Trophoblast cell (in vitro differentiated cells and primary cell): ENCODE measurements at regions not wholly inside any gene's neighbourhood (a gene's known extent, or its start where the extent isn't known, plus 50 kb on each side); places are given as distances from the start of the nearest gene placed in this dataset.

Experiments used
- DNase-seq, 2 donors: peaks; one replicate each; pipeline ENCODE4 v3.0.0-alpha.2; 2016
- H2AFZ ChIP-seq: 2 replicates; pipeline ENCODE4 v1.6.1; 2013; ENCODE audit warnings: low read length, moderate library complexity, mild to moderate bottlenecking; ENCODE audit not compliant: insufficient read depth, poor library complexity
- H2AK5ac ChIP-seq: 2 replicates; pipeline ENCODE4 v1.6.1; 2013; ENCODE audit warnings: mild to moderate bottlenecking, low read length
- H2BK120ac ChIP-seq: 2 replicates; pipeline ENCODE4 v1.6.1; 2013; ENCODE audit warnings: low read length, mild to moderate bottlenecking, moderate library complexity; ENCODE audit not compliant: insufficient read depth, poor library complexity
- H2BK12ac ChIP-seq: 2 replicates; pipeline ENCODE4 v1.6.1; 2013; ENCODE audit warnings: mild to moderate bottlenecking, low read length, moderate library complexity
- H2BK5ac ChIP-seq: 2 replicates; pipeline ENCODE4 v1.6.1; 2013; ENCODE audit warnings: low read length, low read depth, moderate library complexity, mild to moderate bottlenecking; ENCODE audit not compliant: poor library complexity
- H3K14ac ChIP-seq: 2 replicates; pipeline ENCODE4 v1.6.1; 2013; ENCODE audit warnings: mild to moderate bottlenecking, low read length
- H3K18ac ChIP-seq: 2 replicates; pipeline ENCODE4 v1.6.1; 2013; ENCODE audit warnings: mild to moderate bottlenecking, low read length
- H3K23ac ChIP-seq: 2 replicates; pipeline ENCODE4 v1.6.1; 2013; ENCODE audit warnings: low read length
- H3K27ac ChIP-seq: 2 replicates; pipeline ENCODE4 v1.5.1; 2013; ENCODE audit warnings: low read depth, mild to moderate bottlenecking, inconsistent platforms, low read length, moderate library complexity
- H3K27me3 ChIP-seq: 2 replicates; pipeline ENCODE4 v1.6.1; 2013; ENCODE audit warnings: inconsistent platforms, mild to moderate bottlenecking, low read length, moderate library complexity; ENCODE audit not compliant: insufficient read depth
- H3K36me3 ChIP-seq, 2 experiments: 1 replicate in 1 of 2; 2 replicates in 1 of 2; pipeline ENCODE4 v1.6.1; 2013; ENCODE audit warnings: low read length in 2 of 2, mild to moderate bottlenecking in 2 of 2, moderate library complexity in 1 of 2; ENCODE audit not compliant: insufficient read depth in 2 of 2, control insufficient read depth in 1 of 2
- H3K4ac ChIP-seq: 2 replicates; pipeline ENCODE4 v1.6.1; 2013; ENCODE audit warnings: low read depth, mild to moderate bottlenecking, low read length, moderate library complexity
- H3K4me1 ChIP-seq, 2 experiments: 1 replicate in 1 of 2; 2 replicates in 1 of 2; pipeline ENCODE4 v1.6.1; 2013; ENCODE audit warnings: low read length in 2 of 2, mild to moderate bottlenecking in 2 of 2, moderate library complexity in 1 of 2; ENCODE audit not compliant: insufficient read depth in 2 of 2, control insufficient read depth in 1 of 2
- H3K4me2 ChIP-seq: 2 replicates; pipeline ENCODE4 v1.6.1; 2013; ENCODE audit warnings: inconsistent platforms, mild to moderate bottlenecking, low read length, moderate library complexity
- H3K4me3 ChIP-seq: 2 replicates; pipeline ENCODE4 v1.5.1; 2013; ENCODE audit warnings: mild to moderate bottlenecking, low read depth, low read length, inconsistent platforms
- H3K79me1 ChIP-seq: one replicate; pipeline ENCODE4 v1.6.1; 2013; ENCODE audit warnings: low read length
- H3K79me2 ChIP-seq: 2 replicates; pipeline ENCODE4 v1.6.1; 2013; ENCODE audit warnings: low read length, mild to moderate bottlenecking; ENCODE audit not compliant: control insufficient read depth, insufficient read depth, poor library complexity
- H3K9ac ChIP-seq: 2 replicates; pipeline ENCODE4 v1.6.1; 2013; ENCODE audit warnings: mild to moderate bottlenecking, low read length
- H3K9me3 ChIP-seq: 2 replicates; pipeline ENCODE4 v1.6.1; 2013; ENCODE audit warnings: low read depth, mild to moderate bottlenecking, control low read depth, inconsistent platforms, low read length; ENCODE audit not compliant: insufficient read depth
- H4K12ac ChIP-seq: 2 replicates; pipeline ENCODE4 v1.6.1; 2013; ENCODE audit warnings: low read depth, mild to moderate bottlenecking, low read length, moderate library complexity
- H4K8ac ChIP-seq: 2 replicates; pipeline ENCODE4 v1.6.1; 2013; ENCODE audit warnings: low read depth, mild to moderate bottlenecking, low read length, moderate library complexity
- H4K91ac ChIP-seq: one replicate; pipeline ENCODE4 v1.6.1; 2013; ENCODE audit warnings: low read depth, mild to moderate bottlenecking, low read length, moderate library complexity
- WGBS: extraction: QIAGEN DNeasy Blood & Tissue Kit; methylation state at CpG from one replicate; pipeline ENCODE4 v1.1.7; 2013; ENCODE audit warnings: missing lambda C conversion rate; ENCODE audit not compliant: insufficient read length, insufficient coverage; ENCODE audit errors: extremely low coverage; 5-methylcytosine and 5-hydroxymethylcytosine counted together

- no peak overlapping the region for H3K4ac ChIP-seq
- H4K91ac ChIP-seq, result no peak overlapping the region
- H3K23ac ChIP-seq, result no peak overlapping the region
- H3K4me3 ChIP-seq, result no peak overlapping the region
- H3K14ac ChIP-seq, result no peak overlapping the region
- no peaks in the 10 kb centered on the region for H3K9me3 ChIP-seq
- H3K9ac ChIP-seq, result peak overlapping the region; percentile 71
- H3K36me3 ChIP-seq, result no peaks in the 10 kb centered on the region
- no peak overlapping the region for H2BK12ac ChIP-seq
- no peaks in the 10 kb centered on the region for H3K4me1 ChIP-seq
- H3K18ac ChIP-seq, result no peak overlapping the region
- no peak overlapping the region for H2BK5ac ChIP-seq
- H3K27ac ChIP-seq, result no peak overlapping the region
- H2AK5ac ChIP-seq, result no peak overlapping the region
- no peak overlapping the region for H4K8ac ChIP-seq
- no peak overlapping the region for H4K12ac ChIP-seq
- no peaks in the 10 kb centered on the region for H3K79me2 ChIP-seq
- no CpG with 5 or more reads among the region's 2 CpGs for whole genome bisulfite sequencing
- DNase-seq, result no peak
- H3K4me2 ChIP-seq, result no peak overlapping the region
- H2BK120ac ChIP-seq, result no peak overlapping the region
- H2AFZ ChIP-seq, result no peak overlapping the region
- no peaks in the 10 kb centered on the region for H3K27me3 ChIP-seq
- no peaks in the 10 kb centered on the region for H3K79me1 ChIP-seq
Measured at GRCh38 chr18:39661856-39662366, 2096.3 kb upstream of the CELF4 start.

GRCh38 chr18:39660141-39660540 lies 2094.5 kb upstream of the CELF4 start:
- H2BK12ac ChIP-seq, result no peak overlapping the region
- H3K18ac ChIP-seq, result no peak overlapping the region
- no peak overlapping the region for H4K91ac ChIP-seq
- H3K9ac ChIP-seq, result no peak overlapping the region
- H3K27me3 ChIP-seq, result no peaks in the 10 kb centered on the region
- H3K14ac ChIP-seq, result no peak overlapping the region
- no peak overlapping the region for H3K4me2 ChIP-seq
- no peak overlapping the region for H3K4me3 ChIP-seq
- H2BK120ac ChIP-seq, result no peak overlapping the region
- no peak overlapping the region for H4K12ac ChIP-seq
- H3K79me2 ChIP-seq, result no peaks in the 10 kb centered on the region
- no peak overlapping the region for H3K27ac ChIP-seq
- H3K9me3 ChIP-seq, result no peaks in the 10 kb centered on the region
- H2AFZ ChIP-seq, result no peak overlapping the region
- H3K4me1 ChIP-seq, result no peaks in the 10 kb centered on the region
- no peak overlapping the region for H3K23ac ChIP-seq
- no CpG with 5 or more reads among the region's 2 CpGs for WGBS
- H2AK5ac ChIP-seq, result no peak overlapping the region
- H4K8ac ChIP-seq, result no peak overlapping the region
- no peaks in the 10 kb centered on the region for H3K79me1 ChIP-seq
- no peak overlapping the region for H3K4ac ChIP-seq
- DNase-seq, result peak in 1 of 2 donors; percentile 45
- no peak overlapping the region for H2BK5ac ChIP-seq
- no peaks in the 10 kb centered on the region for H3K36me3 ChIP-seq

GRCh38 chr18:39655341-39655740 lies 2089.7 kb upstream of the CELF4 start:
- no peak for DNase-seq
- H2BK120ac ChIP-seq, result no peak overlapping the region
- H2AFZ ChIP-seq, result no peak overlapping the region
- H3K4ac ChIP-seq, result no peak overlapping the region
- no peak overlapping the region for H4K8ac ChIP-seq
- H3K18ac ChIP-seq, result no peak overlapping the region
- H3K4me2 ChIP-seq, result no peak overlapping the region
- H3K79me2 ChIP-seq, result no peaks in the 10 kb centered on the region
- no peak overlapping the region for H2BK12ac ChIP-seq
- no peak overlapping the region for H3K9ac ChIP-seq
- no peak overlapping the region for H3K14ac ChIP-seq
- H4K12ac ChIP-seq, result no peak overlapping the region
- no peak overlapping the region for H3K27ac ChIP-seq
- WGBS, result no CpG with 5 or more reads among the region's 4 CpGs
- H2BK5ac ChIP-seq, result no peak overlapping the region
- H3K4me1 ChIP-seq, result no peaks in the 10 kb centered on the region
- H2AK5ac ChIP-seq, result no peak overlapping the region
- no peaks in the 10 kb centered on the region for H3K79me1 ChIP-seq
- H3K4me3 ChIP-seq, result no peak overlapping the region
- no peaks in the 10 kb centered on the region for H3K27me3 ChIP-seq
- H3K36me3 ChIP-seq, result no peaks in the 10 kb centered on the region
- H3K23ac ChIP-seq, result no peak overlapping the region
- no peak overlapping the region for H4K91ac ChIP-seq
- no peaks in the 10 kb centered on the region for H3K9me3 ChIP-seq

GRCh38 chr18:39653221-39653620 lies 2087.6 kb upstream of the CELF4 start:
- H3K4me2 ChIP-seq, result no peak overlapping the region
- DNase-seq, result no peak
- H4K91ac ChIP-seq, result no peak overlapping the region
- H3K14ac ChIP-seq, result no peak overlapping the region
- H3K18ac ChIP-seq, result no peak overlapping the region
- no peaks in the 10 kb centered on the region for H3K36me3 ChIP-seq
- H4K12ac ChIP-seq, result no peak overlapping the region
- no peak overlapping the region for H2AK5ac ChIP-seq
- no peak overlapping the region for H3K27ac ChIP-seq
- no peaks in the 10 kb centered on the region for H3K27me3 ChIP-seq
- no peak overlapping the region for H4K8ac ChIP-seq
- no peak overlapping the region for H2BK5ac ChIP-seq
- H3K79me2 ChIP-seq, result no peaks in the 10 kb centered on the region
- no peak overlapping the region for H3K9ac ChIP-seq
- H2AFZ ChIP-seq, result no peak overlapping the region
- H3K9me3 ChIP-seq, result no peaks in the 10 kb centered on the region
- WGBS, result no CpG with 5 or more reads among the region's 2 CpGs
- no peak overlapping the region for H2BK12ac ChIP-seq
- no peak overlapping the region for H2BK120ac ChIP-seq
- no peak overlapping the region for H3K23ac ChIP-seq
- H3K4ac ChIP-seq, result no peak overlapping the region
- no peaks in the 10 kb centered on the region for H3K79me1 ChIP-seq
- H3K4me1 ChIP-seq, result no peaks in the 10 kb centered on the region
- H3K4me3 ChIP-seq, result no peak overlapping the region
